HFF-Myc (cell line): ENCODE measurements at regions not wholly inside any gene's neighbourhood (a gene's known extent, or its start where the extent isn't known, plus 50 kb on each side); places are given as distances from the start of the nearest gene placed in this dataset.

Experiments used
- DNase-seq: peaks from one replicate; pipeline ENCODE4 v3.0.0-alpha.2; 2011; ENCODE audit warnings: low read depth; ENCODE audit errors: extremely low read depth
- H3K4me3 ChIP-seq: replicated peaks from 2 replicates; pipeline ENCODE4 v1.5.1; 2011; ENCODE audit warnings: low read depth, mild to moderate bottlenecking, control low read depth, low read length
- CTCF ChIP-seq: IDR thresholded peaks from 2 replicates; pipeline ENCODE4 v1.5.1; 2012; ENCODE audit warnings: mild to moderate bottlenecking, low read depth, low read length, control low read depth; ENCODE audit errors: missing control alignments

- TF ChIP-seq CTCF = no peak
- no peak for DNase-seq
- H3K4me3 ChIP-seq = no peak overlapping the region
These were observed 731.6 kb downstream of the MATN1 start for GRCh38 chr1:29991815-29992214.

DNA sequence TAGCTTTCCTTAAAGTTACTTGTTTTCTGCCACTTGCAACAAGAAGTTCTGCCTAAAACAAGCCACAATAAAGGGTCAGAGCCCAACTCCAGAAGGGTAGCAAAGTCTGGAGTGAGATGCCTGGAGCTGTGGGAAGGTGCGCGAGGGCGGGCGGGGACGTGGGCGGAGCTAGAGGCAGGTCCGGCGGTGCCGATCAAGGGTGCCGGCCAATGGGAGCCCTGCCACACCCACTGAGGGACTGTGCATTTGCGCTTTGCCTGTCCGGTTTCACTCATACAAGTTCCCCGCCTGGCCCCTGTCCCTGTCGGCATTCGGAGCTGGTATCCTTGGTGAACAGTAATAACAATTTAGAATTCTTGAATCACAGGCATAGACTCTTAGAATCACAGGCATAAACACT lies 732.4 kb downstream of the MATN1 start:
- DNase-seq = no peak
- TF ChIP-seq CTCF = no peak
- no peak overlapping the region for H3K4me3 ChIP-seq

GRCh38 chr1:29990304-29990703 lies 733.1 kb downstream of the MATN1 start:
- DNase-seq = no peak
- no peak overlapping the region for H3K4me3 ChIP-seq
- TF ChIP-seq CTCF = no peak

- no peak overlapping the region for H3K4me3 ChIP-seq
- DNase-seq = no peak
- no peak for TF ChIP-seq CTCF
These were observed 736.4 kb downstream of the MATN1 start for GRCh38 chr1:29986986-29987385.

GRCh38 chr1:29985606-29985945 lies 737.8 kb downstream of the MATN1 start:
- TF ChIP-seq CTCF = no peak
- DNase-seq = no peak
- no peak overlapping the region for H3K4me3 ChIP-seq

GRCh38 chr1:29984862-29985605 lies 738.4 kb downstream of the MATN1 start:
- no peak overlapping the region for H3K4me3 ChIP-seq
- no peak for DNase-seq
- no peak for TF ChIP-seq CTCF
